Brain pericyte (primary cell): ENCODE measurements at regions not wholly inside any gene's neighbourhood (a gene's known extent, or its start where the extent isn't known, plus 50 kb on each side); places are given as distances from the start of the nearest gene placed in this dataset.
"Not testable (repeated sequence)": the region's sequence is repeated elsewhere in the genome, so short reads cannot be mapped to it uniquely, and the experiment has no call there.

ENCODE experiments used
- DNase-seq: peaks from one replicate; pipeline ENCODE4 v3.0.0-alpha.2; 2012; ENCODE audit warnings: low read depth, low spot score

DNA sequence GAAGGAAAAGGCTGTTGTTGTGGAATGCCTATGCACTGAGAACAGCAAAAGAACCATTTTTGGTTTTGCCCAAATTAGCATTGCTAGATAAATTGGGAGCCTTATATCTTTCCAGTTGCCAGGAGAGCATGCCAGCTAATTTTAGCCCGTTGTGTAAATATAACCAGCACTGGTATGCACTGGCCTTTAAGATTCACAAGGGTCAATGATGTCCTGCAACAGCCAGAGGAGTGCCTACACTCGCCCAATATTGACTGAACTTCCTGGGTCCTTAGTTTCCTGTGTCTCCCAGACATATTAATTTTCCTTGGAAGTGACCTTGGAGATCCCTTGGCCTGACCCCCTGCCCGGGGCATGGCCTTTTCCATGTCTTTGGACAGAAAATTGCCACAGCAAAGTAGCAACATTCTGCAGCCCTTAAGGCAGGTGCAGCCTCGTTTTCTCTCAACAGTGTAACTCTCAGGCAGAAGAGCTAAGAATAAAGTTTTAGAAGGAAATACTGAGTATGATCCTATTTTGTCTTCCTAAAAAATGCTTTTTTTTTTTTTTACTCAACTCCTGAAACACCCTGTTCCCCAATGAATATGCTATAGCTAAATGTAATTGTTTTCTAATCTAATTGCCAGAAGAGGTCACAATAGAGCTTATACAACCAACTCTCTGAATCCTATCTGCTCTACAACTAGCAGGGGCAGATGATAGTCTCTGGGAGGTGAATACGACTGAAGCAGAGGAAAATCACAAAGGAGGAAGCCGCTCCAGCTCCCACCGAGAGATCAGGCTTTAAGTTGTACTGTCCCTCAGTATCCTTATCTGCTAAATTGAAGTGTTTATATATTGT lies 131.9 kb upstream of the PCGF5 start:
- DNase-seq, result no peak

DNA sequence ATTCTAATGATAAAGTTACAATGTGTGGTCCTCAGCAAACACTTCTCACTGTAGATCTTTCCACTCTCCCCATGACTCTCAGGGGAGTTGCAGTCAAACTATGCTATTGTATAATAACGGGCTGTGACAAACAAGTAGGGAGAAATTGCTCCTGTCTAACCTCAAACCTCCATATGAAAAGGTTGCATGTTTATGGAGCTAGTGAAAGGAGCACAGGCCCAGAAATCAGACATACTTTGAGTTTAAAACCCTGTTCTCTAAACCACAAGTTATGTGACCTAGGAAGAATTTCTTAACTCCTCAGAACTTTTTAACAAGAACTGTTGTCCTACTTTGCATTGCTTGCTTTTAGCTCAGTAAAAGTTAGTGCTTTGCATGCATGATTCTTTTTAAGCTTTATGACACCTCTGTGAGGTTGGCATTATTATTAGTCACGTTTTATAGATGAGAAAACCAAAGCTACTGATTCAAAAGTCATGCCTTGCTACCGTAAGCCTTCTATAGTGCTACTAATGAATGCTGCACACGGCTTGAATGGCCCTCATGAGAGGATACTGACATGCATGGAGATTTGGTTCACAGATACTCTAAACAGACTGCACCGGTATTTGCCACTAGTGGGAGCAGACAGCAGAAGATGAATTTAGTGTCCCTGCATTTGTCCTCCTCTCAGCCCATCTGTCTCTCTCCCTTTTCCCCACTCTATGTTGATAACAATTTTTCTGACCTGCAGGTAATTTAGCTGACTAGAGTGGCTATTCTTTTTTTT lies 129.5 kb upstream of the PCGF5 start:
- no peak for DNase-seq

DNA sequence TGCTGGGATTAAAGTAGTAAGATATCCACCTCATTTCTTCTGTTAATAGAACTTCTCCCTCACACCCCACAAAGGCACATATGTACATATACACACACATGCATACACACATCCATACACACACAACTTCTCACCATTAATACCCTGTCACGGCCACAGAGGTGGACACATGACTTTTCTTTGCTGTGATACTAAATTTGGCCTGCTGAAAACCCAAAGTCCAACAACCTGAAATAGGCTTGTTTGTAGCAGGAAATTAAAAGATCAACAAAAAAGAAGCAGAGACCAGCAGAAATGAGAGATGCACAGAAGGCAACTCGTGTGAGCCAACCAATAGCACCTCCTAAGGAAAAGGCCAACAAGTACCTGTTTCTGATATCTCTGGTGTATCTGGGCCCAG lies 128.7 kb upstream of the PCGF5 start:
- DNase-seq, result no peak

GRCh38 chr10:91096274-91096673 lies 124.2 kb upstream of the PCGF5 start:
- DNase-seq, result no peak

- no peak for DNase-seq
These were observed 123.2 kb upstream of the PCGF5 start for GRCh38 chr10:91097313-91097712.

GRCh38 chr10:91098021-91098420 lies 122.4 kb upstream of the PCGF5 start:
- not testable (repeated sequence) for DNase-seq

DNA sequence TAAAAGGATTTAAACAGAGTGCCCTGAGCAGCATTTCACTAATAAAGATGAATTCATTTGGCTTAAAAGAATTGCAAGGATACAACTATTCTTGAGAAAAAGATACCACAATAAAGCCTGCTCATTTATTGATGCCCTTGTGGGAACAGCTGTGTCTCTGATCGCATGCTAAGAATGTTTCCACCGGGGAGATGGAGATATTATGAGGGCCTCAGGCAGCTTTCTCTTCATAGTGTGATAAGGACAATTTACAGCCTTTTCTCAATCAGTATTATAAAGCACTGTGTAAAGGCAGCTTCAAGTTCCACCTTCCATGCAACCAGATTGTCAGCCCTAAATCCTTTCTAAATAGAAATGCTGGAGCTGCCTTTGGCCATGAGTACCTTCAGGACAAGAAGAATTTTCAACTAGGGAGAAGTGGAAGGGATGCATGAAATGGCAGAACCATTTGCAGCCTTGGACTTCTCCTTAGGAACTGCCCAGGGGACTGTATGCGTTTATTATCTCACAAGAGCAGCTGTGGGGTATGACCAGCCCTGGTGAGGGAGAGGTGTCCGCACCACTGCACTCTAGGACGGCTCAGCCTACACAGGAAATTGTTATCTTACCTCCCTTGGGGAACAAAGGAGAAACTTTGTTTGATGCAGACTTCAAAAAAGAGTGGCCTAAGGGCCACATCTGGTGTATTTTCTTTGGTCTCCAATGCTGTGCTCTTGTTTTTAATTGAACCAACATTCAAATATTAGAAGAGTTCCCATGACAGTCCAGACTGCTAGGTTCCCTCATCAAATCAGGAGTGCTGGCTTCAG lies 116.9 kb upstream of the PCGF5 start:
- no peak for DNase-seq

- DNase-seq, result no peak
These were observed 116.0 kb upstream of the PCGF5 start for GRCh38 chr10:91104193-91105041.

DNA sequence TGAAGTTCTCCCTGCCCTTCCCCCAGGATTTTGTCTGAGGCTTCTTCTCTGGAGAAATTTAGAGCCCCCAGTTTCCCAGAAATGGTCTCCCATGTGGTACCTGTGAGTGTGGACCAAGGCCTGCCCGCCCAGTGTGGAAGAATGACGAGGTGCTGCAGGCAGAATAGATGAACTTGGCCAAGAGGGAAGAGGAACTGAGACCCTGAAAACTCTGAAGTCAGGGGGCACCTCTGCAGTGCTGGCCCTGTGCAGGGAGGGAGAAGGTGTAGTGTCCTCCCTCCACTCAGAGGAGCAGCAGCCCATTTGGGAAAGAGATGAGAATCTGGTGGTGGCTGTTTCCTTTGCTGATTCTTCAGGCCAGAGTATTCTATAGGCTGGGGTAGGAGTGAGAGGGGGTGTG lies 115.2 kb upstream of the PCGF5 start:
- no peak for DNase-seq

- DNase-seq, result no peak
These were observed 111.6 kb upstream of the PCGF5 start for GRCh38 chr10:91108820-91109219.

GRCh38 chr10:91111060-91111459 lies 109.4 kb upstream of the PCGF5 start:
- DNase-seq, result no peak

- DNase-seq, result no peak
These were observed 104.7 kb upstream of the PCGF5 start for GRCh38 chr10:91115618-91116390.

DNA sequence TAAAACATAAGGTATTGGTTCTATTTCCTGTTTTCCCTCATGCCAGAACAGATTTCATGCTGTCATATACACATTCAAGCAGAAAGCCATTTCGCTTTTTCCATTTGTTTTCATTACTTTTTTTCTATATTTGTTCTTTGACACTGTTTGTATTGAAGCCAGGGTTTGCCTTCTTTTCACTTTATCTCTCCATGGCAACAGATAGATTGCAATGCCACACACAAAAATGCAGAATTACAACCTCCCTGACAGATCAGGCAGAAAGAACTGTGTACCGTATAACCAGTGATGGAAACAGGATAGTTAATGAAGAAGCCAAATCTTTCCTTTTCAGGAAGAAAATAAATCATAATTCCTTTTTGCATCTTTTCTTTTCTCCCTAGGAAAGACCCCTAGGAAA lies 103.0 kb upstream of the PCGF5 start:
- no peak for DNase-seq

DNA sequence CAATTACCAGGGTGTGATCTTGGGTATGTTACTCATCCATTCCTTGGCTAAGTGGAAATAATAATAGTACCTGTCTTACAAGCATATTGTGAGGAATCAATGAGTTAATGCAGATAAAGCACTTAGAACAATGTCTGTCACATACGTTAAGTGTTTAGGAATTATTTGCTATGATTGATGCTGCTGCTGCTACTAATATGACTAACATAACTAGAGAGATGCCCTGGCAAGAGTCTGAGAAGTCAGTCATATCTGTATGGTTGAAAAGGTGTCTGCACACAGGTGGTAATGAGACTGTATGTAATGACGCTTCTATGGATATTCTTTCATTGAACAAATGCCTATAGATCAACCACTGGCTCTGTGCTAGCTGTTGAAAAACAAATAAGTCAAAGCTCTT lies 100.1 kb upstream of the PCGF5 start:
- no peak for DNase-seq

DNA sequence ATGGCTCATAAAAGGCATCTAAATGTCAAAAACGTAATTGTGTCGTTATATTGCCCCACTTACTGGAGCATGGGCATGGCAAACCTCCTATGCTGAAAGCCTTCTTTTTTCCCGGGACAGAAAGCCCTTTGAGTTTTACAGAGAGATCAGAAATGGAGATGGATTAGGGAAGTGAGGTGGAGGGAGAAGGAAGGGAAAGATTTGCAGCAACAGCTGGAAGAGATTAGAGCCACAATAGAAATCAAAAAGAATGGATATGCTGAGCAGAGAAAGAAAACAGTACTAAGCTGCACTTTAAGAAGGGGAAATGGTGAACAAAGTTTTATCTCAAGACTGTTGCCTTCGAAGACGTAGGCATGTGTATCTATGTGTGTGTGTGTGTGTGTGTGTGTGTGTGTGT lies 97.2 kb upstream of the PCGF5 start:
- no peak for DNase-seq

DNA sequence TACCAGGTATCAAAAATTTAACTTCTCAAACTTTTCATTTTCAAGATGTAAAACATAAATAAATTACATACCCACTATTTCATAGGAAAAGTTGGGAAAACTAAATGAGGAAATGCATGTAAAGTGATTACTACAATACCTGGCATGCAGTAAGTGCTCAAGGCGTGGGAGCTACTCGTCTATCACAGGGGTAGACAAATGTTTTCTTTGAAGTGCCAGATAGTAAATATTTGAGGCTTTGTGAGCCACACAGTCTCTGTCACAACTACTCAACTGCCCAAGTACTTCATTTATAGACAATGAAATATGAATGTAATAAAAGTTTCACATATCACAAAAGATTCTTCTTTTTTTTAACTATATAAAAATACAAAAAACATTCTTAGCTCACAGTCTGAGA lies 96.4 kb upstream of the PCGF5 start:
- no peak for DNase-seq

DNA sequence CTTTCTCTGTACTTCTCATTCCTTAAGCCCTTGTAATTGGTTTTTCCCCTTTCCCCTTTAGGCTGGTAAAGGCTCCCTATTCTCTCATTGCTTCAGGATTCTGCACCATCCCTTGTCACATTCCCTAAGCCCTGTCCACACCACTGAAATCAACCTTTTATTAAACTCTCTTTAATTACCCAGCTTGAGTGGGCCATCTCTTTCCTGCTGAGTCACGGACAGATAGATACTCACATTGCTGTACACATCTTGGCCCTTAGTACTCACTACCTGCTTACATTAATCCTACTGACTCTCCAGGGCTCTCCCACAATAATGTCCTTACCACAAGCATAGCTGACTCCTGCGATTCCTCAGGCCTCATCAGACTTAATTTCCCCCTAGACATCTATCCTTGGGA lies 94.0 kb upstream of the PCGF5 start:
- no peak for DNase-seq

GRCh38 chr10:91127341-91128082 lies 93.0 kb upstream of the PCGF5 start:
- DNase-seq, result no peak

GRCh38 chr10:91135113-91135512 lies 85.3 kb upstream of the PCGF5 start:
- DNase-seq, result no peak
